H1 (cell line): ENCODE measurements at regions not wholly inside any gene's neighbourhood (a gene's known extent, or its start where the extent isn't known, plus 50 kb on each side); places are given as distances from the start of the nearest gene placed in this dataset.

Experiments
- CTCF ChIP-seq, 3 experiments: IDR thresholded peaks; 1 replicate in 2 of 3; 2 replicates in 1 of 3; pipeline versions ENCODE4 v1.5.1 to v1.6.1; 2011; ENCODE audit warnings: low read length in 3 of 3, mild to moderate bottlenecking in 3 of 3, inconsistent platforms in 2 of 3, low read depth in 1 of 3, moderate library complexity in 1 of 3; ENCODE audit not compliant: insufficient read depth in 1 of 3; ENCODE audit errors: control extremely low read depth in 1 of 3
- E2F6 ChIP-seq: IDR thresholded peaks from 2 replicates; pipeline ENCODE4 v1.6.1; 2012; ENCODE audit warnings: inconsistent platforms
- TEAD4 ChIP-seq: IDR thresholded peaks from 2 replicates; pipeline ENCODE4 v1.6.1; 2012; ENCODE audit warnings: low read depth, low read length, inconsistent platforms, mixed read lengths

- TF ChIP-seq E2F6 (no peak), CTCF (IDR thresholded peaks at IDR 0.05; ENCODE audit: control extremely low read depth in 1 of 3, insufficient read depth in 1 of 3, low read depth in 1 of 3, low read length in 3 of 3) (no peak), TEAD4 (no peak)
These were observed 384.5 kb upstream of the CCDC196 start for GRCh38 chr14:66101662-66102061.
